ENCODE measurements at regions not wholly inside any gene's neighbourhood (a gene's known extent, or its start where the extent isn't known, plus 50 kb on each side); places are given as distances from the start of the nearest gene placed in this dataset.

GRCh38 chr9:13380903-13381302, 101.4 kb upstream of the MPDZ start:
- DNase-seq: no peak
- peaks cover 0 to 14% (median 0%) of the 10 kb centered on the region in 4 donors for H3K9me3 ChIP-seq
- H3K36me3 ChIP-seq: no peaks in the 10 kb centered on the region
- no peak overlapping the region for H3K27ac ChIP-seq
- no peaks in the 10 kb centered on the region for H3K27me3 ChIP-seq
- WGBS, 5 donors: 71 to 88% (median 84%) methylated on average over 3 of the region's 3 CpGs
- H3K4me1 ChIP-seq: no peaks in the 10 kb centered on the region
- no peak overlapping the region for H3K4me3 ChIP-seq
- intact Hi-C loops (cut with DNase I; ENCODE audit: low total_unique reads): no loop called here
- no peak for TF ChIP-seq POLR2A (IDR thresholded peaks at IDR 0.05)

GRCh38 chr9:13378154-13378553, 98.7 kb upstream of the MPDZ start:
- WGBS, 5 donors: 47 to 60% (median 49%) methylated on average over 2 of the region's 2 CpGs
- no peaks in the 10 kb centered on the region for H3K4me1 ChIP-seq
- H3K9me3 ChIP-seq: no peaks in the 10 kb centered on the region
- H3K27me3 ChIP-seq: no peaks in the 10 kb centered on the region
- H3K27ac ChIP-seq: no peak overlapping the region
- H3K36me3 ChIP-seq: no peaks in the 10 kb centered on the region
- H3K4me3 ChIP-seq: no peak overlapping the region
- intact Hi-C loops (cut with DNase I; ENCODE audit: low total_unique reads): no loop called here
- no peak for TF ChIP-seq POLR2A (IDR thresholded peaks at IDR 0.05)
- TF ChIP-seq EP300 (IDR thresholded peaks at IDR 0.05): no peak
- no peak for TF ChIP-seq CTCF (IDR thresholded peaks at IDR 0.05)
- TF ChIP-seq POLR2AphosphoS5 (IDR thresholded peaks at IDR 0.05): no peak
- DNase-seq: peak in 1 of 2 donors; percentile 41

- no peaks in the 10 kb centered on the region for H3K36me3 ChIP-seq
- no peak overlapping the region for H3K27ac ChIP-seq
- no peak overlapping the region for H3K4me3 ChIP-seq
- no peak for DNase-seq
- 48 to 59% (median 57%) methylated on average over 3 of the region's 3 CpGs for WGBS, 5 donors
- intact Hi-C loops (cut with DNase I; ENCODE audit: low total_unique reads): no loop called here
- H3K4me1 ChIP-seq: no peaks in the 10 kb centered on the region
- no peaks in the 10 kb centered on the region for H3K27me3 ChIP-seq
- no peaks in the 10 kb centered on the region for H3K9me3 ChIP-seq
- TF ChIP-seq EP300 (IDR thresholded peaks at IDR 0.05) (no peak), POLR2AphosphoS5 (IDR thresholded peaks at IDR 0.05) (no peak), CTCF (IDR thresholded peaks at IDR 0.05) (no peak), POLR2A (IDR thresholded peaks at IDR 0.05) (no peak)
Observed at GRCh38 chr9:13377171-13377925, 97.9 kb upstream of the MPDZ start.

GRCh38 chr9:13372510-13372909, 93.0 kb upstream of the MPDZ start:
- no peak for DNase-seq
- Histone ChIP-seq H3K27me3 (no peaks in the 10 kb centered on the region), H3K4me3 (no peak overlapping the region), H3K4me1 (no peaks in the 10 kb centered on the region), H3K9me3 (no peaks in the 10 kb centered on the region), H3K27ac (no peak overlapping the region), H3K36me3 (no peaks in the 10 kb centered on the region)
- WGBS, 5 donors: 41 to 63% (median 53%) methylated on average over 1 of the region's 1 CpG
- intact Hi-C loops (cut with DNase I; ENCODE audit: low total_unique reads): no loop called here
- TF ChIP-seq EP300 (IDR thresholded peaks at IDR 0.05) (no peak), POLR2A (IDR thresholded peaks at IDR 0.05) (no peak), CTCF (IDR thresholded peaks at IDR 0.05) (no peak), POLR2AphosphoS5 (IDR thresholded peaks at IDR 0.05) (no peak)

GRCh38 chr9:13369431-13369830, 89.9 kb upstream of the MPDZ start:
- H3K36me3 ChIP-seq: no peaks in the 10 kb centered on the region
- H3K27me3 ChIP-seq: no peaks in the 10 kb centered on the region
- intact Hi-C loops (cut with DNase I; ENCODE audit: low total_unique reads): no loop called here
- H3K27ac ChIP-seq: no peak overlapping the region
- WGBS, 5 donors: 72 to 83% (median 82%) methylated on average over 4 of the region's 4 CpGs
- H3K4me1 ChIP-seq: no peaks in the 10 kb centered on the region
- H3K4me3 ChIP-seq: no peak overlapping the region
- DNase-seq: no peak
- TF ChIP-seq POLR2A (IDR thresholded peaks at IDR 0.05) (no peak), EP300 (IDR thresholded peaks at IDR 0.05) (no peak), POLR2AphosphoS5 (IDR thresholded peaks at IDR 0.05) (no peak), CTCF (IDR thresholded peaks at IDR 0.05) (no peak)
- no peaks in the 10 kb centered on the region for H3K9me3 ChIP-seq

Data from stomach (tissue), 8 donors.